ENCODE measurements at regions not wholly inside any gene's neighbourhood (a gene's known extent, or its start where the extent isn't known, plus 50 kb on each side); places are given as distances from the start of the nearest gene placed in this dataset.
"Not testable (repeated sequence)": the region's sequence is repeated elsewhere in the genome, so short reads cannot be mapped to it uniquely, and the experiment has no call there.

- no peak for DNase-seq
These were observed 50.3 kb upstream of the ATP6AP2 start for GRCh38 chrX:40530509-40530908.

GRCh38 chrX:40527543-40527942 lies 53.2 kb upstream of the ATP6AP2 start:
- no peak for DNase-seq

GRCh38 chrX:40526412-40526811 lies 54.4 kb upstream of the ATP6AP2 start:
- DNase-seq: no peak

- DNase-seq: not testable (repeated sequence)
These were observed 54.9 kb upstream of the ATP6AP2 start for GRCh38 chrX:40525901-40526300.

- no peak for DNase-seq
These were observed 56.3 kb upstream of the ATP6AP2 start for GRCh38 chrX:40524423-40524822.

- no peak for DNase-seq
These were observed 56.9 kb upstream of the ATP6AP2 start for GRCh38 chrX:40523852-40524251.

GRCh38 chrX:40521868-40522450 lies 58.8 kb upstream of the ATP6AP2 start:
- no peak for DNase-seq

GRCh38 chrX:40514376-40514775 lies 66.4 kb upstream of the ATP6AP2 start:
- DNase-seq: no peak

GRCh38 chrX:40513835-40514234 lies 66.9 kb upstream of the ATP6AP2 start:
- DNase-seq: no peak

GRCh38 chrX:40513012-40513411 lies 67.8 kb upstream of the ATP6AP2 start:
- DNase-seq: no peak

GRCh38 chrX:40511258-40511657 lies 69.5 kb upstream of the ATP6AP2 start:
- DNase-seq: no peak

GRCh38 chrX:40508560-40508959 lies 72.2 kb upstream of the ATP6AP2 start:
- DNase-seq: no peak

GRCh38 chrX:40506201-40506985 lies 74.4 kb upstream of the ATP6AP2 start:
- no peak for DNase-seq

GRCh38 chrX:40504801-40505605 lies 75.8 kb upstream of the ATP6AP2 start:
- no peak for DNase-seq

GRCh38 chrX:40503094-40503493 lies 77.7 kb upstream of the ATP6AP2 start:
- DNase-seq: no peak

GRCh38 chrX:40502688-40503087 lies 78.1 kb upstream of the ATP6AP2 start:
- DNase-seq: no peak

GRCh38 chrX:40501164-40501855 lies 79.5 kb upstream of the ATP6AP2 start:
- no peak for DNase-seq

- DNase-seq: no peak
These were observed 84.0 kb upstream of the ATP6AP2 start for GRCh38 chrX:40496728-40497127.

GRCh38 chrX:40495659-40496058 lies 85.1 kb upstream of the ATP6AP2 start:
- no peak for DNase-seq

GRCh38 chrX:40494005-40494404 lies 86.8 kb upstream of the ATP6AP2 start:
- no peak for DNase-seq

GRCh38 chrX:40488296-40488695 lies 92.5 kb upstream of the ATP6AP2 start:
- DNase-seq: no peak

- DNase-seq: no peak
These were observed 94.8 kb upstream of the ATP6AP2 start for GRCh38 chrX:40485973-40486372.

- no peak for DNase-seq
These were observed 95.5 kb upstream of the ATP6AP2 start for GRCh38 chrX:40485102-40485826.
